ENCODE measurements at regions not wholly inside any gene's neighbourhood (a gene's known extent, or its start where the extent isn't known, plus 50 kb on each side); places are given as distances from the start of the nearest gene placed in this dataset.

- no peaks in the 10 kb centered on the region for H3K9me3 Mint-ChIP-seq (ENCODE audit: unreplicated experiment)
- DNase-seq (ENCODE audit: low spot score) = no peak
- no peak overlapping the region for H3K4me3 Mint-ChIP-seq (ENCODE audit: unreplicated experiment)
- no peaks in the 10 kb centered on the region for H3K36me3 Mint-ChIP-seq (ENCODE audit: low read depth, unreplicated experiment)
- H3K27ac Mint-ChIP-seq (ENCODE audit: unreplicated experiment) = no peak overlapping the region
- no peaks in the 10 kb centered on the region for H3K4me1 Mint-ChIP-seq (ENCODE audit: unreplicated experiment)
- TF ChIP-seq CTCF (IDR thresholded peaks at IDR 0.05; ENCODE audit: unreplicated experiment) = no peak
- H3K27me3 Mint-ChIP-seq (ENCODE audit: unreplicated experiment) = no peaks in the 10 kb centered on the region
Measured at GRCh38 chr3:76293856-76294255, 508.5 kb upstream of the ZNF717 start.

GRCh38 chr3:76300746-76301145 is 515.4 kb upstream of the ZNF717 start:
- no peak for DNase-seq (ENCODE audit: low spot score)
- H3K27ac Mint-ChIP-seq (ENCODE audit: unreplicated experiment) = no peak overlapping the region
- no peak overlapping the region for H3K4me3 Mint-ChIP-seq (ENCODE audit: unreplicated experiment)
- no peaks in the 10 kb centered on the region for H3K9me3 Mint-ChIP-seq (ENCODE audit: unreplicated experiment)
- H3K27me3 Mint-ChIP-seq (ENCODE audit: unreplicated experiment) = no peaks in the 10 kb centered on the region
- no peaks in the 10 kb centered on the region for H3K4me1 Mint-ChIP-seq (ENCODE audit: unreplicated experiment)
- no peaks in the 10 kb centered on the region for H3K36me3 Mint-ChIP-seq (ENCODE audit: low read depth, unreplicated experiment)
- TF ChIP-seq CTCF (IDR thresholded peaks at IDR 0.05; ENCODE audit: unreplicated experiment) = no peak

- no peak overlapping the region for H3K4me3 Mint-ChIP-seq (ENCODE audit: unreplicated experiment)
- no peaks in the 10 kb centered on the region for H3K36me3 Mint-ChIP-seq (ENCODE audit: low read depth, unreplicated experiment)
- H3K27me3 Mint-ChIP-seq (ENCODE audit: unreplicated experiment) = no peaks in the 10 kb centered on the region
- H3K9me3 Mint-ChIP-seq (ENCODE audit: unreplicated experiment) = no peaks in the 10 kb centered on the region
- TF ChIP-seq CTCF (IDR thresholded peaks at IDR 0.05; ENCODE audit: unreplicated experiment) = no peak
- no peak overlapping the region for H3K27ac Mint-ChIP-seq (ENCODE audit: unreplicated experiment)
- DNase-seq (ENCODE audit: low spot score) = no peak
- H3K4me1 Mint-ChIP-seq (ENCODE audit: unreplicated experiment) = no peaks in the 10 kb centered on the region
Measured at GRCh38 chr3:76307556-76307955, 522.2 kb upstream of the ZNF717 start.

- no peak for DNase-seq (ENCODE audit: low spot score)
- H3K27ac Mint-ChIP-seq (ENCODE audit: unreplicated experiment) = no peak overlapping the region
- H3K4me1 Mint-ChIP-seq (ENCODE audit: unreplicated experiment) = no peaks in the 10 kb centered on the region
- H3K4me3 Mint-ChIP-seq (ENCODE audit: unreplicated experiment) = no peak overlapping the region
- no peak for TF ChIP-seq CTCF (IDR thresholded peaks at IDR 0.05; ENCODE audit: unreplicated experiment)
- H3K36me3 Mint-ChIP-seq (ENCODE audit: low read depth, unreplicated experiment) = no peaks in the 10 kb centered on the region
- H3K27me3 Mint-ChIP-seq (ENCODE audit: unreplicated experiment) = no peaks in the 10 kb centered on the region
- H3K9me3 Mint-ChIP-seq (ENCODE audit: unreplicated experiment) = no peaks in the 10 kb centered on the region
Measured at GRCh38 chr3:76308541-76308940, 523.2 kb upstream of the ZNF717 start.

GRCh38 chr3:76310089-76310488 is 524.7 kb upstream of the ZNF717 start:
- Mint-ChIP-seq H3K4me1 (ENCODE audit: unreplicated experiment) (no peaks in the 10 kb centered on the region), H3K27ac (ENCODE audit: unreplicated experiment) (no peak overlapping the region), H3K9me3 (ENCODE audit: unreplicated experiment) (no peaks in the 10 kb centered on the region), H3K4me3 (ENCODE audit: unreplicated experiment) (no peak overlapping the region), H3K36me3 (ENCODE audit: low read depth, unreplicated experiment) (no peaks in the 10 kb centered on the region), H3K27me3 (ENCODE audit: unreplicated experiment) (peaks cover 2% of the 10 kb centered on the region)
- DNase-seq (ENCODE audit: low spot score) = no peak
- no peak for TF ChIP-seq CTCF (IDR thresholded peaks at IDR 0.05; ENCODE audit: unreplicated experiment)

Measured in endothelial cell (in vitro differentiated cells).